AG04450 (cell line): ENCODE measurements at regions not wholly inside any gene's neighbourhood (a gene's known extent, or its start where the extent isn't known, plus 50 kb on each side); places are given as distances from the start of the nearest gene placed in this dataset.

Source experiments
- CTCF ChIA-PET: fragments of 300-600, 350-600 bp; formaldehyde crosslinking; extraction: SDS; loops from one replicate; lab custom pipeline; 2022; ENCODE audit warnings: antibody characterized with exemption, inconsistent platforms; lab: Charles Lee
- POLR2A ChIA-PET: fragments of 350-600 bp; formaldehyde crosslinking; extraction: SDS; loops from one replicate; lab custom pipeline; 2021; ENCODE audit warnings: antibody characterized with exemption, inconsistent platforms; lab: Yijun Ruan, JAX
- DNase-seq: peaks from one replicate; pipeline ENCODE4 v3.0.0-alpha.2; 2011; ENCODE audit warnings: low read depth, low spot score
- H3K27ac ChIP-seq: one replicate; pipeline ENCODE4 v1.5.1; 2012; ENCODE audit warnings: low read depth, low read length, control low read depth
- H3K27me3 ChIP-seq: one replicate; pipeline ENCODE4 v1.6.0; 2012; ENCODE audit warnings: low read length; ENCODE audit not compliant: control insufficient read depth, insufficient read depth
- H3K4me3 ChIP-seq: 2 replicates; pipeline ENCODE4 v1.5.1; 2011; ENCODE audit warnings: mild to moderate bottlenecking, low read depth, low read length, control low read depth
- H3K9me3 ChIP-seq: 2 replicates; pipeline ENCODE4 v1.5.1; 2012; ENCODE audit warnings: low read length; ENCODE audit not compliant: control insufficient read depth, insufficient read depth
- TF ChIP-seq, protein P1 (sequence below): IDR thresholded peaks from 2 replicates; pipeline ENCODE4 v1.5.1; 2011; ENCODE audit warnings: low read depth, low read length, control low read depth, inconsistent platforms

DNA sequence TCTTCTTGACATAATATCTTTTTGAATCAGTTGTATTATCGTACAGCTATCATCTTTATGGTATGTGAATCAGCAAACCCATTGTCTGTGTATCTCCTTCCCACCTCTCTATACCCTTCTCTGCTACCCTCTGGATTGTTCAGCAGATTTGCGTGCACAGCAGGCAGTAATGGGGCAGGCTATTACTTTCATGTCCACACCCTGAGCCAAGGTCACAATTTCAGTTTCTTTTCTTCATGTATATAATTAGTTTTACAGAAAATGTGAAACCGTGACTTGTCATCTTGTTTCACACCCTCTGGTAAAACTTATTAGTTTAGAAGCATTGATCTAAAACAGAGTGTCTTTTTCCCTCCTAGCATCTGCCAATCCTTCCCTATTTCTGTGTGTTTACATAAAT is 770.4 kb upstream of the SEMA6D start:
- TF ChIP-seq, protein P1, sequence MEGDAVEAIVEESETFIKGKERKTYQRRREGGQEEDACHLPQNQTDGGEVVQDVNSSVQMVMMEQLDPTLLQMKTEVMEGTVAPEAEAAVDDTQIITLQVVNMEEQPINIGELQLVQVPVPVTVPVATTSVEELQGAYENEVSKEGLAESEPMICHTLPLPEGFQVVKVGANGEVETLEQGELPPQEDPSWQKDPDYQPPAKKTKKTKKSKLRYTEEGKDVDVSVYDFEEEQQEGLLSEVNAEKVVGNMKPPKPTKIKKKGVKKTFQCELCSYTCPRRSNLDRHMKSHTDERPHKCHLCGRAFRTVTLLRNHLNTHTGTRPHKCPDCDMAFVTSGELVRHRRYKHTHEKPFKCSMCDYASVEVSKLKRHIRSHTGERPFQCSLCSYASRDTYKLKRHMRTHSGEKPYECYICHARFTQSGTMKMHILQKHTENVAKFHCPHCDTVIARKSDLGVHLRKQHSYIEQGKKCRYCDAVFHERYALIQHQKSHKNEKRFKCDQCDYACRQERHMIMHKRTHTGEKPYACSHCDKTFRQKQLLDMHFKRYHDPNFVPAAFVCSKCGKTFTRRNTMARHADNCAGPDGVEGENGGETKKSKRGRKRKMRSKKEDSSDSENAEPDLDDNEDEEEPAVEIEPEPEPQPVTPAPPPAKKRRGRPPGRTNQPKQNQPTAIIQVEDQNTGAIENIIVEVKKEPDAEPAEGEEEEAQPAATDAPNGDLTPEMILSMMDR = no peak
- no peak overlapping the region for H3K4me3 ChIP-seq
- H3K27ac ChIP-seq = no peak overlapping the region
- no peak for DNase-seq
- CTCF ChIA-PET = no interaction called here
- H3K9me3 ChIP-seq = peaks cover 5% of the 10 kb centered on the region; the same call in 1 of the 2 replicates
- H3K27me3 ChIP-seq = no peaks in the 10 kb centered on the region
- POLR2A ChIA-PET = no interaction called here

GRCh38 chr15:46955576-46955975 is 761.7 kb upstream of the SEMA6D start:
- TF ChIP-seq, protein P1 = no peak
- DNase-seq = no peak
- Histone ChIP-seq H3K27ac (no peak overlapping the region), H3K9me3 (peaks cover 3% of the 10 kb centered on the region; the same call in 1 of the 2 replicates), H3K4me3 (no peak overlapping the region), H3K27me3 (no peaks in the 10 kb centered on the region)
- POLR2A ChIA-PET = no interaction called here
- CTCF ChIA-PET = no interaction called here

DNA sequence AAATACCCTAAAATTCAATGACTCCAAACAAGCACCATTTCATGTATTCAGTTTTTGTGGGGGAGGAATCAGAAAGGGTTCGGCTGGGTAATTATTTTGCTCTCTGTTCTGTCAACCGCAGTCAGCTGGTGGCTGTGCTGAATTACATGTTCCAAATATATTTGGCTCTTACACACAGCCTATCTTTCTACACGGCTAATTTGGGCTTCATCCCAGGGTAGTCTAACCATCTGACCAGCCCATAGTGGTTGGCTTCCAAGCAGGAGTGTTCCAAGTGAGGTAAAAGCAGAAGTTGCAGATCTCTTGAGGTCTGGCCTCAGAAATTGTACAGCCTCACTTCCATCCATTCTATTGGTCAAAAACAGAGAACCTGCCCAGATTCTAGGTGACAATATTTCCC is 760.8 kb upstream of the SEMA6D start:
- CTCF ChIA-PET = no interaction called here
- peaks cover 3% of the 10 kb centered on the region; the same call in 1 of the 2 replicates for H3K9me3 ChIP-seq
- POLR2A ChIA-PET = no interaction called here
- no peak overlapping the region for H3K27ac ChIP-seq
- no peak for DNase-seq
- TF ChIP-seq, protein P1 = no peak
- H3K27me3 ChIP-seq = no peaks in the 10 kb centered on the region
- H3K4me3 ChIP-seq = no peak overlapping the region

- DNase-seq = no peak
- Histone ChIP-seq H3K9me3 (peaks cover 3% of the 10 kb centered on the region; the same call in 1 of the 2 replicates), H3K27me3 (no peaks in the 10 kb centered on the region), H3K4me3 (no peak overlapping the region), H3K27ac (no peak overlapping the region)
- TF ChIP-seq, protein P1 = no peak
- CTCF ChIA-PET = no interaction called here
- POLR2A ChIA-PET = no interaction called here
Measured at GRCh38 chr15:46956881-46957280, 760.4 kb upstream of the SEMA6D start.

GRCh38 chr15:46960581-46960980 is 756.7 kb upstream of the SEMA6D start:
- Histone ChIP-seq H3K27me3 (no peaks in the 10 kb centered on the region), H3K9me3 (peaks cover 3% of the 10 kb centered on the region; the same call in 1 of the 2 replicates), H3K27ac (no peak overlapping the region), H3K4me3 (no peak overlapping the region)
- POLR2A ChIA-PET = no interaction called here
- no peak for DNase-seq
- CTCF ChIA-PET = no interaction called here
- TF ChIP-seq, protein P1 = no peak
